ENCODE measurements at regions not wholly inside any gene's neighbourhood (a gene's known extent, or its start where the extent isn't known, plus 50 kb on each side); places are given as distances from the start of the nearest gene placed in this dataset.

DNA sequence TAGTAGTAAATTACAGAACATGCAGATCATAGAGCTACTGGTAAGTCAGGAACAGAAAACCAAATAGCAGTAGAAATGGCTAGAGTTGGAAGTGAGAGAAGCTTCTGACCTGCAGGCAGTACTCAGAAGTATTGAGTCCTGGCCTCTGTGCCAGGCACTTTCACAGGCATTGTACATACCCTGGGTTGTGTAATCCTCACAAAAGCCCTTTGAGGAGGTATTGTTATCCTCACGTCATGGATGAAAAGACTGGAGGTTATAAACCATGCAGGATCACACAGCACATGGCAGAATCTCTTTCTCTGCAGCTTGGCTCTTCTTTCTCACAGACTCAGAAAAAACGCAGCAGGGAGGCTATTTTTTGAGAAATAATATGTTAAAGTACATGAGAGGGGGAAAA, 789.3 kb upstream of the FAM98A start:
- TF ChIP-seq SPI1 (IDR thresholded peaks at IDR 0.05; ENCODE audit: borderline replicate concordance, low read depth) (no peak), GABPA (IDR thresholded peaks at IDR 0.05; ENCODE audit: low read depth) (no peak), POLR2AphosphoS5 (IDR thresholded peaks at IDR 0.05; ENCODE audit: low read depth) (no peak)
- TF ChIP-seq, protein P1, sequence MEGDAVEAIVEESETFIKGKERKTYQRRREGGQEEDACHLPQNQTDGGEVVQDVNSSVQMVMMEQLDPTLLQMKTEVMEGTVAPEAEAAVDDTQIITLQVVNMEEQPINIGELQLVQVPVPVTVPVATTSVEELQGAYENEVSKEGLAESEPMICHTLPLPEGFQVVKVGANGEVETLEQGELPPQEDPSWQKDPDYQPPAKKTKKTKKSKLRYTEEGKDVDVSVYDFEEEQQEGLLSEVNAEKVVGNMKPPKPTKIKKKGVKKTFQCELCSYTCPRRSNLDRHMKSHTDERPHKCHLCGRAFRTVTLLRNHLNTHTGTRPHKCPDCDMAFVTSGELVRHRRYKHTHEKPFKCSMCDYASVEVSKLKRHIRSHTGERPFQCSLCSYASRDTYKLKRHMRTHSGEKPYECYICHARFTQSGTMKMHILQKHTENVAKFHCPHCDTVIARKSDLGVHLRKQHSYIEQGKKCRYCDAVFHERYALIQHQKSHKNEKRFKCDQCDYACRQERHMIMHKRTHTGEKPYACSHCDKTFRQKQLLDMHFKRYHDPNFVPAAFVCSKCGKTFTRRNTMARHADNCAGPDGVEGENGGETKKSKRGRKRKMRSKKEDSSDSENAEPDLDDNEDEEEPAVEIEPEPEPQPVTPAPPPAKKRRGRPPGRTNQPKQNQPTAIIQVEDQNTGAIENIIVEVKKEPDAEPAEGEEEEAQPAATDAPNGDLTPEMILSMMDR (IDR thresholded peaks at IDR 0.05; ENCODE audit: insufficient read depth, low read length), result no peak
- TF ChIP-seq, protein P2, sequence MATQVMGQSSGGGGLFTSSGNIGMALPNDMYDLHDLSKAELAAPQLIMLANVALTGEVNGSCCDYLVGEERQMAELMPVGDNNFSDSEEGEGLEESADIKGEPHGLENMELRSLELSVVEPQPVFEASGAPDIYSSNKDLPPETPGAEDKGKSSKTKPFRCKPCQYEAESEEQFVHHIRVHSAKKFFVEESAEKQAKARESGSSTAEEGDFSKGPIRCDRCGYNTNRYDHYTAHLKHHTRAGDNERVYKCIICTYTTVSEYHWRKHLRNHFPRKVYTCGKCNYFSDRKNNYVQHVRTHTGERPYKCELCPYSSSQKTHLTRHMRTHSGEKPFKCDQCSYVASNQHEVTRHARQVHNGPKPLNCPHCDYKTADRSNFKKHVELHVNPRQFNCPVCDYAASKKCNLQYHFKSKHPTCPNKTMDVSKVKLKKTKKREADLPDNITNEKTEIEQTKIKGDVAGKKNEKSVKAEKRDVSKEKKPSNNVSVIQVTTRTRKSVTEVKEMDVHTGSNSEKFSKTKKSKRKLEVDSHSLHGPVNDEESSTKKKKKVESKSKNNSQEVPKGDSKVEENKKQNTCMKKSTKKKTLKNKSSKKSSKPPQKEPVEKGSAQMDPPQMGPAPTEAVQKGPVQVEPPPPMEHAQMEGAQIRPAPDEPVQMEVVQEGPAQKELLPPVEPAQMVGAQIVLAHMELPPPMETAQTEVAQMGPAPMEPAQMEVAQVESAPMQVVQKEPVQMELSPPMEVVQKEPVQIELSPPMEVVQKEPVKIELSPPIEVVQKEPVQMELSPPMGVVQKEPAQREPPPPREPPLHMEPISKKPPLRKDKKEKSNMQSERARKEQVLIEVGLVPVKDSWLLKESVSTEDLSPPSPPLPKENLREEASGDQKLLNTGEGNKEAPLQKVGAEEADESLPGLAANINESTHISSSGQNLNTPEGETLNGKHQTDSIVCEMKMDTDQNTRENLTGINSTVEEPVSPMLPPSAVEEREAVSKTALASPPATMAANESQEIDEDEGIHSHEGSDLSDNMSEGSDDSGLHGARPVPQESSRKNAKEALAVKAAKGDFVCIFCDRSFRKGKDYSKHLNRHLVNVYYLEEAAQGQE (IDR thresholded peaks at IDR 0.05; ENCODE audit: insufficient replicate concordance, low read depth), result no peak
- no peak for DNase-seq (ENCODE audit: low read depth in 1 of 2, low spot score in 1 of 2)
- no peaks in the 10 kb centered on the region for H3K27me3 ChIP-seq (ENCODE audit: insufficient read depth, poor library complexity, severe bottlenecking)
- no peak overlapping the region for H3K4me3 ChIP-seq (replicated peaks; ENCODE audit: insufficient read depth, low read length)
- H3K27ac ChIP-seq (replicated peaks), result no peak overlapping the region

- H3K27me3 ChIP-seq (ENCODE audit: insufficient read depth, poor library complexity, severe bottlenecking), result no peaks in the 10 kb centered on the region
- no peak for TF ChIP-seq GABPA (IDR thresholded peaks at IDR 0.05; ENCODE audit: low read depth)
- no peak for TF ChIP-seq POLR2AphosphoS5 (IDR thresholded peaks at IDR 0.05; ENCODE audit: low read depth)
- TF ChIP-seq SPI1 (IDR thresholded peaks at IDR 0.05; ENCODE audit: borderline replicate concordance, low read depth), result no peak
- TF ChIP-seq, protein P2 (IDR thresholded peaks at IDR 0.05; ENCODE audit: insufficient replicate concordance, low read depth), result no peak
- TF ChIP-seq, protein P1 (IDR thresholded peaks at IDR 0.05; ENCODE audit: insufficient read depth, low read length), result no peak
- no peak for DNase-seq (ENCODE audit: low read depth in 1 of 2, low spot score in 1 of 2)
- no peak overlapping the region for H3K27ac ChIP-seq (replicated peaks)
- no peak overlapping the region for H3K4me3 ChIP-seq (replicated peaks; ENCODE audit: insufficient read depth, low read length)
Measured at GRCh38 chr2:34387536-34387935, 788.4 kb upstream of the FAM98A start.

GRCh38 chr2:34379586-34379985, 780.5 kb upstream of the FAM98A start:
- Histone ChIP-seq H3K27ac (replicated peaks) (no peak overlapping the region), H3K4me3 (replicated peaks; ENCODE audit: insufficient read depth, low read length) (no peak overlapping the region), H3K27me3 (ENCODE audit: insufficient read depth, poor library complexity, severe bottlenecking) (no peaks in the 10 kb centered on the region)
- no peak for DNase-seq (ENCODE audit: low read depth in 1 of 2, low spot score in 1 of 2)
- TF ChIP-seq SPI1 (IDR thresholded peaks at IDR 0.05; ENCODE audit: borderline replicate concordance, low read depth), result no peak
- TF ChIP-seq, protein P2 (IDR thresholded peaks at IDR 0.05; ENCODE audit: insufficient replicate concordance, low read depth), result no peak
- TF ChIP-seq POLR2AphosphoS5 (IDR thresholded peaks at IDR 0.05; ENCODE audit: low read depth), result no peak
- TF ChIP-seq, protein P1 (IDR thresholded peaks at IDR 0.05; ENCODE audit: insufficient read depth, low read length), result no peak
- no peak for TF ChIP-seq GABPA (IDR thresholded peaks at IDR 0.05; ENCODE audit: low read depth)

Data from HL-60 (cell line).